ENCODE measurements at regions not wholly inside any gene's neighbourhood (a gene's known extent, or its start where the extent isn't known, plus 50 kb on each side); places are given as distances from the start of the nearest gene placed in this dataset.

GRCh38 chr2:22604136-22604535 lies 780.8 kb upstream of the KLHL29 start:
- ChIA-PET CTCF (no interaction called here), POLR2A (ENCODE audit: low non-redundant PET) (no interaction called here)
- no peak for DNase-seq (ENCODE audit: low spot score)
- no peak overlapping the region for H3K27ac ChIP-seq
- TF ChIP-seq CTCF (conservative IDR thresholded peaks at IDR 0.05; ENCODE audit: low read depth) = no peak

GRCh38 chr2:22616031-22616430 lies 768.9 kb upstream of the KLHL29 start:
- no peak for DNase-seq (ENCODE audit: low spot score)
- POLR2A ChIA-PET (ENCODE audit: low non-redundant PET) = no interaction called here
- CTCF ChIA-PET = no interaction called here
- no peak for TF ChIP-seq CTCF (conservative IDR thresholded peaks at IDR 0.05; ENCODE audit: low read depth)
- no peak overlapping the region for H3K27ac ChIP-seq

DNA sequence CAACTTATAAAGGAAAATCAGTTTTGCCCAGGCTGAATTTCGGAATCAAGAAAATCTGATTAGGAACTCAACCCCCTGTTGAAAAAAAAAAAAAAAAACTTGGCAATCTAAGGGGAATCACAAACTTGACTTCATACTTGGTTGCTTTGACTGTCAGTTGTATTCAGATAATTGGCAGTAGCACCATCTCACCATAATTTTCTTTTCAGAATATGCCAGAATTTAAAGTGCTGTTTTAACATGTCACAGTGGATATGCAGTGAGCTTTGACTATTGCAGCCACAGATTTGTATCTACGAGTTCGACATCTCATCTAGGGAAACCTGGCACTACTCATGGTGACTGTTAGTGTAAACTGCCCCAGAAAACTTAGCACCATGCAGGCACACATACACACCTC lies 761.4 kb upstream of the KLHL29 start:
- ChIA-PET CTCF (no interaction called here), POLR2A (ENCODE audit: low non-redundant PET) (no interaction called here)
- no peak overlapping the region for H3K27ac ChIP-seq
- DNase-seq (ENCODE audit: low spot score) = no peak
- no peak for TF ChIP-seq CTCF (conservative IDR thresholded peaks at IDR 0.05; ENCODE audit: low read depth)

- ChIA-PET POLR2A (ENCODE audit: low non-redundant PET) (no interaction called here), CTCF (no interaction called here)
- TF ChIP-seq CTCF (conservative IDR thresholded peaks at IDR 0.05; ENCODE audit: low read depth) = no peak
- H3K27ac ChIP-seq = no peak overlapping the region
- no peak for DNase-seq (ENCODE audit: low spot score)
These were observed 758.4 kb upstream of the KLHL29 start for GRCh38 chr2:22626621-22627020.

GRCh38 chr2:22628221-22628620 lies 756.8 kb upstream of the KLHL29 start:
- TF ChIP-seq CTCF (conservative IDR thresholded peaks at IDR 0.05; ENCODE audit: low read depth) = no peak
- ChIA-PET POLR2A (ENCODE audit: low non-redundant PET) (no interaction called here), CTCF (no interaction called here)
- DNase-seq (ENCODE audit: low spot score) = no peak
- H3K27ac ChIP-seq = no peak overlapping the region

DNA sequence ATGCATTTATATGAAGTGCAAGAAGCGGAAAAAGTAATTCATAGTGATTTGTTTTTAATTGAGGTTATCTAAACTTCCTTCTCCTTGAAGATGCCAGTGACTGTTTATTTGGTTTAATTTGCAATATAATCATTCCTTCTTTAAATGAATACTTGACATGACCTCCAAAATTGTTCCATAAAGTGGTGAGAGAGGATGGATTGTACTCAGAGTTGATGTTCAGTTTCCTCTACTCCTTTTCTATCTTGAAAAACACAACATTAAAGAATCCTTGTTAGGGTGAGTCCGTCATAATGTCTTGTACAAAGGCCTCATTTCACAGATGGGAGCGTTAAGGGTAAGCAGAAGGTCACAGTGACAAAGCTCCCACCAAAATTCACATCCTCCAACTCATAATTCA lies 756.1 kb upstream of the KLHL29 start:
- DNase-seq (ENCODE audit: low spot score) = no peak
- CTCF ChIA-PET = no interaction called here
- TF ChIP-seq CTCF (conservative IDR thresholded peaks at IDR 0.05; ENCODE audit: low read depth) = no peak
- H3K27ac ChIP-seq = no peak overlapping the region
- POLR2A ChIA-PET (ENCODE audit: low non-redundant PET) = no interaction called here

DNA sequence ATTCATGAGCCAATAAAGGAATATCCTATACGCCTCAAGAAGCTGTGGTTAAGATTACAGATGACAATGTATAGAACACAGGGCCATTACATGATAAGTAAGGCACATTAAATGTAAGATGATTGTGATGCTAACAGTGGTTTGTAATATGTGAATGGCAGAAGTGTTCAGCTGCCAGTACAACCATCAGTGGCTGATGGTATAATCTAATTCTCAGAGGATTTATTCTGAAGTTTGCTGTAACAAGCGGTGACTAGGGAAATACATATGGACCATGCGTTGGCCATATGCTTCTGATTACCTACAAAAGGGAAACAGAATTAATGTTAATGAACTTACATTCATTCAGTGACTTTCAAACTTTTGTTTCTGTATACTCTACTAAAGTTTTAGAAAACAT lies 750.8 kb upstream of the KLHL29 start:
- no peak for TF ChIP-seq CTCF (conservative IDR thresholded peaks at IDR 0.05; ENCODE audit: low read depth)
- POLR2A ChIA-PET (ENCODE audit: low non-redundant PET) = no interaction called here
- no peak overlapping the region for H3K27ac ChIP-seq
- no peak for DNase-seq (ENCODE audit: low spot score)
- CTCF ChIA-PET = no interaction called here
